ENCODE measurements at regions not wholly inside any gene's neighbourhood (a gene's known extent, or its start where the extent isn't known, plus 50 kb on each side); places are given as distances from the start of the nearest gene placed in this dataset.

DNA sequence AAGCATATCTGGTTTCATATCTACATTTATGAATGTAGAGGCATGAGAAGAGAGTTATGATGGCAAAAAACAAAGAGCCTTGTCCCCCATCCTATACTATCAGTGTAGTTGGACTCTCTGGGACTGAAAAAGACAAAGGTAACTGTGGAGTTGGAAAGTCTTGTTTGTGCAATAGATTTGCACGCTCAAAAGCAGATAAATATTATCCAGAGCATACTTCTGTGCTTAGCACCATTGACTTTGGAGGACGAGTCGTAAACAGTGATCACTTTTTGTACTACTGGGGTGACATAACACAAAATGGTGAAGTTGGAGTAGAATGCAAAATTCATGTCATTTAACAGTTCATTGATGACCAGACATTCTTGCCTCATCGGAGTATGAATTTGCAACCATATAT is 85.2 kb upstream of the EGFR start:
- no peaks in the 10 kb centered on the region for H4K20me1 ChIP-seq (ENCODE audit: control insufficient read depth, insufficient read depth)
- WGBS (ENCODE audit: insufficient coverage, insufficient replicate concordance, low lambda C conversion rate, missing lambda C conversion rate): 25% methylated on average over 4 of the region's 4 CpGs
- in situ Hi-C loops (cut with MboI) (no loop called here), intact Hi-C loops (cut with micrococcal nuclease; ENCODE audit: unreplicated experiment) (no loop called here)
- FAIRE-seq (no peak), DNase-seq (ENCODE audit: low read depth, low spot score) (no peak), ATAC-seq (no peak)
- no peak for TF ChIP-seq GATAD2B (conservative IDR thresholded peaks at IDR 0.05; ENCODE audit: low read depth)
- TF ChIP-seq SREBF2 (IDR thresholded peaks at IDR 0.05; ENCODE audit: low read length): no peak
- no peak for TF ChIP-seq NFXL1 (IDR thresholded peaks at IDR 0.05; ENCODE audit: borderline replicate concordance)
- TF ChIP-seq FOXM1 (IDR thresholded peaks at IDR 0.05; ENCODE audit: low read depth, low read length): no peak
- no peaks in the 10 kb centered on the region for H3K36me3 ChIP-seq (ENCODE audit: control insufficient read depth in 2 of 2, insufficient read depth in 2 of 2, low read length in 1 of 2)
- no peak overlapping the region for H2AFZ ChIP-seq (ENCODE audit: control insufficient read depth, low read depth, low read length)
- H3K79me2 ChIP-seq (ENCODE audit: control insufficient read depth, insufficient read depth, low read length): no peaks in the 10 kb centered on the region
- CTCF ChIA-PET: no interaction called here
- H3K4me3 ChIP-seq: no peak overlapping the region
- no peaks in the 10 kb centered on the region for H3K4me1 ChIP-seq (ENCODE audit: control insufficient read depth, insufficient read depth, low read length)
- RAD21 ChIA-PET (ENCODE audit: unreplicated experiment): no interaction called here
- H3K9me3 ChIP-seq (replicated peaks; ENCODE audit: control insufficient read depth, insufficient read depth, low read length): no peaks in the 10 kb centered on the region
- BruUV-seq (replicated peaks): no TSS peak
- H3K27ac ChIP-seq (ENCODE audit: control insufficient read depth, insufficient read depth): no peak overlapping the region
- no peaks in the 10 kb centered on the region for H3K27me3 ChIP-seq (replicated peaks in 1 of 2; ENCODE audit: control insufficient read depth in 2 of 2, insufficient read depth in 2 of 2, low read length in 1 of 2)
- POLR2A ChIA-PET: no interaction called here
- SMC1A ChIA-PET (ENCODE audit: uncharacterized antibody, unreplicated experiment): no interaction called here
- no peak overlapping the region for H3K4me2 ChIP-seq (ENCODE audit: control insufficient read depth, insufficient read depth)
- H3K9ac ChIP-seq (ENCODE audit: control insufficient read depth, insufficient read depth, low read length): no peak overlapping the region

DNA sequence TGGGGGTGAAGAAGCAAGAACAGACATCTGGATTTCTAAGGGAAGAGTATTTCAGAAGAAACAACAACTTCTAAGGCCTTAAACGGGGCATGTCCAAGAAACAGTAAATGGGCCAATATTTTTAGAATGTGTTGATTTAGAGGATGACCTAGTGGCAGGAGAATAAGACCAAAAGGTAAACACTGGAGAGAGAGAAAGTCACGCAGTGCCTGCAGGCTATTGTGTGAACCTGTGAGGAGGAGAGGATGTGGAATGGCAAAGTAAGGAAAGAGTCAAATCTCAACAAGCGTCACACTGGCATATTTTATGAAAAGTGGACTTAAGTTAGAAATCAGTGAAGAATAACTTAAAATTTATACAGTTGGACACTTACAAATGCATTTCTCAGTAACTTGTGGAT is 78.1 kb upstream of the EGFR start:
- Histone ChIP-seq H3K27ac (ENCODE audit: control insufficient read depth, insufficient read depth) (no peak overlapping the region), H2AFZ (ENCODE audit: control insufficient read depth, low read depth, low read length) (no peak overlapping the region), H3K4me3 (no peak overlapping the region), H3K9me3 (replicated peaks; ENCODE audit: control insufficient read depth, insufficient read depth, low read length) (no peaks in the 10 kb centered on the region), H3K79me2 (ENCODE audit: control insufficient read depth, insufficient read depth, low read length) (no peaks in the 10 kb centered on the region), H3K27me3 (replicated peaks in 1 of 2; ENCODE audit: control insufficient read depth in 2 of 2, insufficient read depth in 2 of 2, low read length in 1 of 2) (no peaks in the 10 kb centered on the region), H3K4me2 (ENCODE audit: control insufficient read depth, insufficient read depth) (no peak overlapping the region), H3K4me1 (ENCODE audit: control insufficient read depth, insufficient read depth, low read length) (no peaks in the 10 kb centered on the region), H3K36me3 (ENCODE audit: control insufficient read depth in 2 of 2, insufficient read depth in 2 of 2, low read length in 1 of 2) (no peaks in the 10 kb centered on the region), H4K20me1 (ENCODE audit: control insufficient read depth, insufficient read depth) (no peaks in the 10 kb centered on the region), H3K9ac (ENCODE audit: control insufficient read depth, insufficient read depth, low read length) (no peak overlapping the region)
- in situ Hi-C loops (cut with MboI) (no loop called here), intact Hi-C loops (cut with micrococcal nuclease; ENCODE audit: unreplicated experiment) (no loop called here)
- DNase-seq (ENCODE audit: low read depth, low spot score): no peak
- WGBS (ENCODE audit: insufficient coverage, insufficient replicate concordance, low lambda C conversion rate, missing lambda C conversion rate): 31% methylated on average over 3 of the region's 3 CpGs
- no peak for ATAC-seq
- ChIA-PET CTCF (no interaction called here), SMC1A (ENCODE audit: uncharacterized antibody, unreplicated experiment) (no interaction called here), RAD21 (ENCODE audit: unreplicated experiment) (no interaction called here), POLR2A (no interaction called here)
- no TSS peak for BruUV-seq (replicated peaks)
- no peak for FAIRE-seq
- TF ChIP-seq SIX5 (IDR thresholded peaks at IDR 0.05; ENCODE audit: low read depth, low read length, severe bottlenecking) (no peak), ZNF207 (IDR thresholded peaks at IDR 0.05; ENCODE audit: borderline replicate concordance) (no peak), ZNF217 (IDR thresholded peaks at IDR 0.05) (no peak), MYC (IDR thresholded peaks at IDR 0.05; ENCODE audit: insufficient read depth, insufficient read length, insufficient replicate concordance, low read length, severe bottlenecking) (no peak), MTA3 (IDR thresholded peaks at IDR 0.05; ENCODE audit: borderline replicate concordance, low read length) (no peak), ZNF384 (IDR thresholded peaks at IDR 0.05; ENCODE audit: borderline replicate concordance, low read depth, low read length) (no peak), SRF (IDR thresholded peaks at IDR 0.05; ENCODE audit: low read depth in 2 of 2, low read length in 2 of 2) (no peak)
- TF ChIP-seq, protein P1, sequence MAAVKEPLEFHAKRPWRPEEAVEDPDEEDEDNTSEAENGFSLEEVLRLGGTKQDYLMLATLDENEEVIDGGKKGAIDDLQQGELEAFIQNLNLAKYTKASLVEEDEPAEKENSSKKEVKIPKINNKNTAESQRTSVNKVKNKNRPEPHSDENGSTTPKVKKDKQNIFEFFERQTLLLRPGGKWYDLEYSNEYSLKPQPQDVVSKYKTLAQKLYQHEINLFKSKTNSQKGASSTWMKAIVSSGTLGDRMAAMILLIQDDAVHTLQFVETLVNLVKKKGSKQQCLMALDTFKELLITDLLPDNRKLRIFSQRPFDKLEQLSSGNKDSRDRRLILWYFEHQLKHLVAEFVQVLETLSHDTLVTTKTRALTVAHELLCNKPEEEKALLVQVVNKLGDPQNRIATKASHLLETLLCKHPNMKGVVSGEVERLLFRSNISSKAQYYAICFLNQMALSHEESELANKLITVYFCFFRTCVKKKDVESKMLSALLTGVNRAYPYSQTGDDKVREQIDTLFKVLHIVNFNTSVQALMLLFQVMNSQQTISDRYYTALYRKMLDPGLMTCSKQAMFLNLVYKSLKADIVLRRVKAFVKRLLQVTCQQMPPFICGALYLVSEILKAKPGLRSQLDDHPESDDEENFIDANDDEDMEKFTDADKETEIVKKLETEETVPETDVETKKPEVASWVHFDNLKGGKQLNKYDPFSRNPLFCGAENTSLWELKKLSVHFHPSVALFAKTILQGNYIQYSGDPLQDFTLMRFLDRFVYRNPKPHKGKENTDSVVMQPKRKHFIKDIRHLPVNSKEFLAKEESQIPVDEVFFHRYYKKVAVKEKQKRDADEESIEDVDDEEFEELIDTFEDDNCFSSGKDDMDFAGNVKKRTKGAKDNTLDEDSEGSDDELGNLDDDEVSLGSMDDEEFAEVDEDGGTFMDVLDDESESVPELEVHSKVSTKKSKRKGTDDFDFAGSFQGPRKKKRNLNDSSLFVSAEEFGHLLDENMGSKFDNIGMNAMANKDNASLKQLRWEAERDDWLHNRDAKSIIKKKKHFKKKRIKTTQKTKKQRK (IDR thresholded peaks at IDR 0.05; ENCODE audit: low read depth, low read length): no peak
- TF ChIP-seq, protein P2, sequence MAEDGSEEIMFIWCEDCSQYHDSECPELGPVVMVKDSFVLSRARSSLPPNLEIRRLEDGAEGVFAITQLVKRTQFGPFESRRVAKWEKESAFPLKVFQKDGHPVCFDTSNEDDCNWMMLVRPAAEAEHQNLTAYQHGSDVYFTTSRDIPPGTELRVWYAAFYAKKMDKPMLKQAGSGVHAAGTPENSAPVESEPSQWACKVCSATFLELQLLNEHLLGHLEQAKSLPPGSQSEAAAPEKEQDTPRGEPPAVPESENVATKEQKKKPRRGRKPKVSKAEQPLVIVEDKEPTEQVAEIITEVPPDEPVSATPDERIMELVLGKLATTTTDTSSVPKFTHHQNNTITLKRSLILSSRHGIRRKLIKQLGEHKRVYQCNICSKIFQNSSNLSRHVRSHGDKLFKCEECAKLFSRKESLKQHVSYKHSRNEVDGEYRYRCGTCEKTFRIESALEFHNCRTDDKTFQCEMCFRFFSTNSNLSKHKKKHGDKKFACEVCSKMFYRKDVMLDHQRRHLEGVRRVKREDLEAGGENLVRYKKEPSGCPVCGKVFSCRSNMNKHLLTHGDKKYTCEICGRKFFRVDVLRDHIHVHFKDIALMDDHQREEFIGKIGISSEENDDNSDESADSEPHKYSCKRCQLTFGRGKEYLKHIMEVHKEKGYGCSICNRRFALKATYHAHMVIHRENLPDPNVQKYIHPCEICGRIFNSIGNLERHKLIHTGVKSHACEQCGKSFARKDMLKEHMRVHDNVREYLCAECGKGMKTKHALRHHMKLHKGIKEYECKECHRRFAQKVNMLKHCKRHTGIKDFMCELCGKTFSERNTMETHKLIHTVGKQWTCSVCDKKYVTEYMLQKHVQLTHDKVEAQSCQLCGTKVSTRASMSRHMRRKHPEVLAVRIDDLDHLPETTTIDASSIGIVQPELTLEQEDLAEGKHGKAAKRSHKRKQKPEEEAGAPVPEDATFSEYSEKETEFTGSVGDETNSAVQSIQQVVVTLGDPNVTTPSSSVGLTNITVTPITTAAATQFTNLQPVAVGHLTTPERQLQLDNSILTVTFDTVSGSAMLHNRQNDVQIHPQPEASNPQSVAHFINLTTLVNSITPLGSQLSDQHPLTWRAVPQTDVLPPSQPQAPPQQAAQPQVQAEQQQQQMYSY (CRISPR knock-in tag; IDR thresholded peaks at IDR 0.05): no peak
